GM23338 (cell line): ENCODE measurements at regions not wholly inside any gene's neighbourhood (a gene's known extent, or its start where the extent isn't known, plus 50 kb on each side); places are given as distances from the start of the nearest gene placed in this dataset.

Experiments
- EZH2 ChIP-seq: fragments of 200-600 bp; sonication (generic); IDR thresholded peaks from one replicate; pipeline ENCODE4 v1.8.0; 2017; ENCODE audit warnings: antibody characterized with exemption, mild to moderate bottlenecking, low read depth; ENCODE audit not compliant: unreplicated experiment
- EZH2phosphoT487 ChIP-seq: fragments of 200-600 bp; sonication (generic); IDR thresholded peaks from one replicate; pipeline ENCODE4 v1.8.1; 2018; ENCODE audit warnings: antibody characterized with exemption; ENCODE audit not compliant: unreplicated experiment
- TF ChIP-seq, protein P1 (sequence below), 2 experiments: fragments of 200-600 bp in 1 of 2; sonication (generic) in 1 of 2; conservative IDR thresholded peaks; 2 replicates each; pipeline versions ENCODE4 v1.5.1 to v1.6.1; 2016 to 2017; ENCODE audit warnings: antibody characterized with exemption in 2 of 2, low read depth in 2 of 2, mild to moderate bottlenecking in 2 of 2, moderate library complexity in 1 of 2

DNA sequence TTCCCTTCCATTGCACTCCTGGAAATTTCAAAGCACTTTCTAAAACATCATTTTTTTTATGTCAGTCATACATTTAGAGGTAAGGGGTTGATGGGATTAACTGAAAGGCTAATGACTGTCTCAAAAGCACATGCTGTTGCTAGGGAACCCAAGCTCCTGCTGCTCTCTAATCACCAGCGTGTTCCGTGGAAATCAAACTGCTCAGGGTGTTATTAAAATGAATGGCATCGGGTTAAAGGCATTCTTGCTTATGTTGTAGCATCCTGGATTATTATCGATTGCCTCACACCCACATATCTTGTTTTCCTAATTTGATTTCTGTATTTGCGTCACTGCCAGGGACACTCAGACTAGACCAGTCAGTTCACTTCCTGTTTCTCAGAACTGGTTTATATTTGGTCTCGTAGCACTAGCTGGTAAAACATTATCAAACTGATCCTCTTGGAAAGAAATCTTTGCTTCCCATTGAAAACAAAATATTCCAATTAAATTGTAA lies 216.5 kb upstream of the MKLN1 start:
- TF ChIP-seq, protein P1, sequence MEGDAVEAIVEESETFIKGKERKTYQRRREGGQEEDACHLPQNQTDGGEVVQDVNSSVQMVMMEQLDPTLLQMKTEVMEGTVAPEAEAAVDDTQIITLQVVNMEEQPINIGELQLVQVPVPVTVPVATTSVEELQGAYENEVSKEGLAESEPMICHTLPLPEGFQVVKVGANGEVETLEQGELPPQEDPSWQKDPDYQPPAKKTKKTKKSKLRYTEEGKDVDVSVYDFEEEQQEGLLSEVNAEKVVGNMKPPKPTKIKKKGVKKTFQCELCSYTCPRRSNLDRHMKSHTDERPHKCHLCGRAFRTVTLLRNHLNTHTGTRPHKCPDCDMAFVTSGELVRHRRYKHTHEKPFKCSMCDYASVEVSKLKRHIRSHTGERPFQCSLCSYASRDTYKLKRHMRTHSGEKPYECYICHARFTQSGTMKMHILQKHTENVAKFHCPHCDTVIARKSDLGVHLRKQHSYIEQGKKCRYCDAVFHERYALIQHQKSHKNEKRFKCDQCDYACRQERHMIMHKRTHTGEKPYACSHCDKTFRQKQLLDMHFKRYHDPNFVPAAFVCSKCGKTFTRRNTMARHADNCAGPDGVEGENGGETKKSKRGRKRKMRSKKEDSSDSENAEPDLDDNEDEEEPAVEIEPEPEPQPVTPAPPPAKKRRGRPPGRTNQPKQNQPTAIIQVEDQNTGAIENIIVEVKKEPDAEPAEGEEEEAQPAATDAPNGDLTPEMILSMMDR (conservative IDR thresholded peaks at IDR 0.05; ENCODE audit: low read depth in 2 of 2): no peak
- no peak for TF ChIP-seq EZH2phosphoT487
- no peak for TF ChIP-seq EZH2
